Ovary (tissue), 7 donors: ENCODE measurements at regions not wholly inside any gene's neighbourhood (a gene's known extent, or its start where the extent isn't known, plus 50 kb on each side); places are given as distances from the start of the nearest gene placed in this dataset.

ENCODE experiments used
- DNase-seq, 5 donors: peaks; one replicate each; pipeline ENCODE4 v3.0.0-alpha.2; 2019 to 2020
- H3K27ac ChIP-seq, 2 donors: fragments of 200-600 bp; one replicate each; pipeline versions ENCODE4 v1.5.1 to v1.8.0; 2019 to 2022
- H3K27me3 ChIP-seq: fragments of 200-600 bp; one replicate; pipeline ENCODE4 v1.8.0; 2022
- H3K36me3 ChIP-seq: fragments of 200-600 bp; sonication (generic); one replicate; pipeline ENCODE4 v1.5.1; 2019
- H3K4me1 ChIP-seq: one replicate; pipeline ENCODE4 v1.8.1; 2013; ENCODE audit warnings: mild to moderate bottlenecking, moderate library complexity; ENCODE audit not compliant: insufficient read depth
- H3K4me3 ChIP-seq: fragments of 200-600 bp; sonication (generic); one replicate; pipeline ENCODE4 v1.5.1; 2017
- H3K9me3 ChIP-seq, 2 donors: fragments of 200-600 bp in 1 of 2; sonication (generic) in 1 of 2; one replicate each; pipeline versions ENCODE4 v1.5.1 to v1.8.1; 2013 to 2019; ENCODE audit warnings: mild to moderate bottlenecking in 1 of 2, moderate library complexity in 1 of 2
- CTCF ChIP-seq, 3 donors: fragments of 450-650 bp in 2 of 3; fragments of 200-600 bp in 1 of 3; IDR thresholded peaks; one replicate each; pipeline versions ENCODE4 v1.5.1 to v1.8.0; 2016 to 2022; ENCODE audit warnings: antibody characterized with exemption in 3 of 3, mild to moderate bottlenecking in 1 of 3
- EP300 ChIP-seq: sonication (generic); formaldehyde crosslinking; IDR thresholded peaks from one replicate; pipeline ENCODE4 v1.6.1; 2017; ENCODE audit warnings: antibody characterized with exemption
- POLR2A ChIP-seq: fragments of 450-650 bp; IDR thresholded peaks from one replicate; pipeline ENCODE4 v1.6.1; 2017; ENCODE audit warnings: antibody characterized with exemption, mild to moderate bottlenecking, moderate library complexity
- WGBS, 3 donors: extraction: QIAGEN DNeasy Blood & Tissue Kit in 1 of 3; methylation state at CpG; one replicate each; pipeline versions ENCODE4 v1.1.5 to v1.1.7; 2013 to 2017; 5-methylcytosine and 5-hydroxymethylcytosine counted together
- intact Hi-C, 4 donors: fragments of 100-400 bp; cut with DNase I; formaldehyde crosslinking; loops; one replicate each; pipeline versions ENCODE4 v1.11.0 to v1.15.1; 2022 to 2023
- donor health status: DM: no; HTN: no; CAD: no; lungs with moderate emphysema.
- donor health status: DM: no; HTN: no; CAD: no.
- donor health status: Bipolar disorder and iron deficiency.
- donor health status: DM: no; HTN: no; CAD: no.
- donor health status: DM: yes; HTN: yes; CAD: no.

GRCh38 chr5:89342106-89342876 lies 459.3 kb upstream of the MEF2C start:
- TF ChIP-seq CTCF (IDR thresholded peaks at IDR 0.05) (no peak), POLR2A (no peak), EP300 (no peak)

GRCh38 chr5:89338935-89339334 lies 456.0 kb upstream of the MEF2C start:
- H3K9me3 ChIP-seq = no peaks in the 10 kb centered on the region
- TF ChIP-seq POLR2A (no peak), EP300 (no peak), CTCF (IDR thresholded peaks at IDR 0.05) (no peak)

More at GRCh38 chr5:89342106-89342876, 459.3 kb upstream of the MEF2C start:
- Histone ChIP-seq H3K4me1 (peaks cover 3% of the 10 kb centered on the region), H3K9me3 (no peaks in the 10 kb centered on the region), H3K27ac (no peak overlapping the region), H3K36me3 (no peaks in the 10 kb centered on the region), H3K4me3 (no peak overlapping the region), H3K27me3 (peaks cover 2% of the 10 kb centered on the region)
- intact Hi-C loops = no loop called here
- DNase-seq = no peak
- 41 to 63% (median 61%) methylated on average over 2 of the region's 2 CpGs for WGBS, 3 donors

GRCh38 chr5:89336111-89336510 lies 453.1 kb upstream of the MEF2C start:
- Histone ChIP-seq H3K36me3 (no peaks in the 10 kb centered on the region), H3K27ac (no peak overlapping the region), H3K4me3 (no peak overlapping the region), H3K9me3 (no peaks in the 10 kb centered on the region), H3K4me1 (no peaks in the 10 kb centered on the region), H3K27me3 (peaks cover 2% of the 10 kb centered on the region)
- intact Hi-C loops = no loop called here
- TF ChIP-seq CTCF (IDR thresholded peaks at IDR 0.05) (no peak), EP300 (no peak), POLR2A (no peak)
- WGBS, 3 donors = 98 to 100% (median 99%) methylated on average over 2 of the region's 2 CpGs
- no peak for DNase-seq

More at GRCh38 chr5:89338935-89339334, 456.0 kb upstream of the MEF2C start:
- DNase-seq = no peak
- WGBS, 3 donors = 65 to 73% (median 67%) methylated on average over 2 of the region's 2 CpGs
- intact Hi-C loops = no loop called here
- Histone ChIP-seq H3K27ac (no peak overlapping the region), H3K36me3 (no peaks in the 10 kb centered on the region), H3K4me1 (peaks cover 3% of the 10 kb centered on the region), H3K27me3 (peaks cover 2% of the 10 kb centered on the region), H3K4me3 (no peak overlapping the region)

- no peak for TF ChIP-seq POLR2A
- no peak for TF ChIP-seq CTCF (IDR thresholded peaks at IDR 0.05)
- TF ChIP-seq EP300 = no peak
- DNase-seq = no peak
- Histone ChIP-seq H3K4me3 (no peak overlapping the region), H3K27me3 (no peaks in the 10 kb centered on the region), H3K27ac (no peak overlapping the region), H3K36me3 (no peaks in the 10 kb centered on the region), H3K9me3 (no peaks in the 10 kb centered on the region), H3K4me1 (no peaks in the 10 kb centered on the region)
- intact Hi-C loops = no loop called here
These were observed 447.2 kb upstream of the MEF2C start for GRCh38 chr5:89330140-89330539.
